Neural progenitor cell (in vitro differentiated cells): ENCODE measurements at regions not wholly inside any gene's neighbourhood (a gene's known extent, or its start where the extent isn't known, plus 50 kb on each side); places are given as distances from the start of the nearest gene placed in this dataset.

ENCODE experiments used
- DNase-seq: peaks from one replicate; pipeline ENCODE4 v3.0.0-alpha.2; 2016; ENCODE audit warnings: low spot score
- H2AFZ ChIP-seq: fragments of 200-600 bp; sonication (generic); replicated peaks from 2 replicates; pipeline ENCODE4 v1.6.1; 2016; ENCODE audit warnings: antibody characterized with exemption
- H3F3A ChIP-seq: fragments of 200-600 bp; sonication (generic); 2 replicates; pipeline ENCODE4 v1.6.1; 2016; ENCODE audit warnings: antibody characterized with exemption, low read depth
- H3K27ac ChIP-seq: fragments of 200-600 bp; sonication (generic); 2 replicates; pipeline ENCODE4 v1.5.1; 2016; ENCODE audit warnings: mild to moderate bottlenecking
- H3K27me3 ChIP-seq: fragments of 200-600 bp; sonication (generic); 2 replicates; pipeline ENCODE4 v1.6.1; 2016; ENCODE audit warnings: mild to moderate bottlenecking, moderate library complexity
- H3K36me3 ChIP-seq: fragments of 200-600 bp; sonication (generic); 2 replicates; pipeline ENCODE4 v1.5.1; 2016
- H3K4me1 ChIP-seq: fragments of 200-600 bp; sonication (generic); 2 replicates; pipeline ENCODE4 v1.6.1; 2016; ENCODE audit warnings: mixed run types
- H3K4me2 ChIP-seq: fragments of 200-600 bp; sonication (generic); 2 replicates; pipeline ENCODE4 v1.6.1; 2016
- H3K4me3 ChIP-seq: fragments of 200-600 bp; sonication (generic); 2 replicates; pipeline ENCODE4 v1.5.1; 2016
- H3K79me2 ChIP-seq: fragments of 200-600 bp; sonication (generic); 2 replicates; pipeline ENCODE4 v1.6.1; 2016; ENCODE audit warnings: low read depth
- H3K9ac ChIP-seq: fragments of 200-600 bp; sonication (generic); 2 replicates; pipeline ENCODE4 v1.6.1; 2016
- H3K9me3 ChIP-seq: fragments of 200-600 bp; sonication (generic); 2 replicates; pipeline ENCODE4 v1.5.1; 2016; ENCODE audit warnings: low read depth
- H4K20me1 ChIP-seq: fragments of 200-600 bp; sonication (generic); 2 replicates; pipeline ENCODE4 v1.6.1; 2016; ENCODE audit warnings: low read depth
- H3K27ac Mint-ChIP-seq: 3 replicates; pipeline ENCODE4 v1.8.0; 2021; ENCODE audit warnings: mixed read lengths
- H3K27me3 Mint-ChIP-seq: 2 replicates; pipeline ENCODE4 v1.8.0; 2022; ENCODE audit warnings: low read depth, mild to moderate bottlenecking, inconsistent platforms, moderate library complexity, mixed read lengths; ENCODE audit not compliant: insufficient read depth
- H3K36me3 Mint-ChIP-seq: 3 replicates; pipeline ENCODE4 v1.8.0; 2021; ENCODE audit warnings: mixed read lengths
- H3K4me1 Mint-ChIP-seq: 3 replicates; pipeline ENCODE4 v1.8.0; 2021; ENCODE audit warnings: mixed read lengths
- H3K4me3 Mint-ChIP-seq: 3 replicates; pipeline ENCODE4 v1.8.0; 2021; ENCODE audit warnings: mild to moderate bottlenecking, moderate library complexity, mixed read lengths
- H3K9me3 Mint-ChIP-seq: 3 replicates; pipeline ENCODE4 v1.8.0; 2020; ENCODE audit warnings: mixed read lengths
- CTCF ChIP-seq: fragments of 200-600 bp; sonication (generic); IDR thresholded peaks from 2 replicates; pipeline ENCODE4 v1.5.1; 2017; ENCODE audit warnings: antibody characterized with exemption, mild to moderate bottlenecking
- EZH2 ChIP-seq: fragments of 200-600 bp; sonication (generic); IDR thresholded peaks from 2 replicates; pipeline ENCODE4 v1.6.1; 2017; ENCODE audit warnings: antibody characterized with exemption, mild to moderate bottlenecking, moderate library complexity
- EZH2phosphoT487 ChIP-seq: fragments of 200-600 bp; sonication (generic); IDR thresholded peaks from 2 replicates; pipeline ENCODE4 v1.6.1; 2017; ENCODE audit warnings: antibody characterized with exemption

GRCh38 chr10:21298701-21299100 lies 226.8 kb downstream of the SKIDA1 start:
- peaks cover 50% of the 10 kb centered on the region for H3F3A ChIP-seq
- H3K4me1 ChIP-seq, result peaks cover 60% of the 10 kb centered on the region
- Mint-ChIP-seq H3K4me3 (no peak overlapping the region), H3K4me1 (peaks cover 51% of the 10 kb centered on the region), H3K36me3 (no peaks in the 10 kb centered on the region), H3K27ac (no peak overlapping the region), H3K9me3 (no peaks in the 10 kb centered on the region), H3K27me3 (peaks cover 5% of the 10 kb centered on the region)
- no peak overlapping the region for H3K4me3 ChIP-seq
- peak overlapping the region; percentile 54 for H3K27ac ChIP-seq
- no peaks in the 10 kb centered on the region for H4K20me1 ChIP-seq
- H3K79me2 ChIP-seq, result no peaks in the 10 kb centered on the region
- no peaks in the 10 kb centered on the region for H3K27me3 ChIP-seq
- H3K9ac ChIP-seq, result no peak overlapping the region
- no peak for TF ChIP-seq CTCF
- TF ChIP-seq EZH2, result no peak
- no peak for TF ChIP-seq EZH2phosphoT487
- H2AFZ ChIP-seq, result no peak overlapping the region
- DNase-seq, result no peak
- H3K4me2 ChIP-seq, result peak overlapping the region; percentile 70
- H3K9me3 ChIP-seq, result no peaks in the 10 kb centered on the region
- H3K36me3 ChIP-seq, result no peaks in the 10 kb centered on the region

- Histone ChIP-seq H3K9ac (no peak overlapping the region), H3K9me3 (no peaks in the 10 kb centered on the region), H3F3A (peaks cover 59% of the 10 kb centered on the region), H3K4me3 (peak overlapping the region; percentile 24), H4K20me1 (no peaks in the 10 kb centered on the region), H3K4me2 (peak overlapping the region; percentile 70), H3K27me3 (no peaks in the 10 kb centered on the region), H3K36me3 (no peaks in the 10 kb centered on the region), H3K4me1 (peaks cover 65% of the 10 kb centered on the region), H3K79me2 (peaks cover 3% of the 10 kb centered on the region), H2AFZ (peak overlapping the region; percentile 90), H3K27ac (peak overlapping the region; percentile 95)
- no peak for TF ChIP-seq CTCF
- TF ChIP-seq EZH2, result no peak
- TF ChIP-seq EZH2phosphoT487, result no peak
- Mint-ChIP-seq H3K36me3 (no peaks in the 10 kb centered on the region), H3K4me3 (peak overlapping the region; percentile 62), H3K4me1 (peaks cover 60% of the 10 kb centered on the region), H3K27me3 (peaks cover 5% of the 10 kb centered on the region), H3K9me3 (no peaks in the 10 kb centered on the region), H3K27ac (peak overlapping the region; percentile 81)
- DNase-seq, result peak; percentile 41
Measured at GRCh38 chr10:21297603-21298383, 227.7 kb downstream of the SKIDA1 start.

- peaks cover 73% of the 10 kb centered on the region for H3K4me1 ChIP-seq
- peak overlapping the region; percentile 95 for H3K27ac ChIP-seq
- no peak overlapping the region for H3K4me3 ChIP-seq
- Mint-ChIP-seq H3K4me1 (peaks cover 68% of the 10 kb centered on the region), H3K4me3 (peak overlapping the region; percentile 19), H3K9me3 (no peaks in the 10 kb centered on the region), H3K36me3 (no peaks in the 10 kb centered on the region), H3K27me3 (peaks cover 5% of the 10 kb centered on the region), H3K27ac (peak overlapping the region; percentile 97)
- H3K4me2 ChIP-seq, result peak overlapping the region; percentile 70
- H3K9me3 ChIP-seq, result no peaks in the 10 kb centered on the region
- H2AFZ ChIP-seq, result no peak overlapping the region
- no peak overlapping the region for H3K9ac ChIP-seq
- TF ChIP-seq EZH2phosphoT487 (no peak), EZH2 (no peak), CTCF (no peak)
- H3K36me3 ChIP-seq, result no peaks in the 10 kb centered on the region
- peaks cover 70% of the 10 kb centered on the region for H3F3A ChIP-seq
- DNase-seq, result peak; percentile 31
- no peaks in the 10 kb centered on the region for H4K20me1 ChIP-seq
- no peaks in the 10 kb centered on the region for H3K27me3 ChIP-seq
- peaks cover 13% of the 10 kb centered on the region for H3K79me2 ChIP-seq
Measured at GRCh38 chr10:21296575-21297355, 228.7 kb downstream of the SKIDA1 start.
